ENCODE measurements at regions not wholly inside any gene's neighbourhood (a gene's known extent, or its start where the extent isn't known, plus 50 kb on each side); places are given as distances from the start of the nearest gene placed in this dataset.

GRCh38 chr9:19931098-19931890, 142.5 kb upstream of the SLC24A2 start:
- DNase-seq (ENCODE audit: low spot score), result no peak
- no peak overlapping the region for H3K4me3 Mint-ChIP-seq
- H3K27me3 Mint-ChIP-seq, result peaks cover 15 to 19% of the 10 kb centered on the region in 2 donors

GRCh38 chr9:19927560-19927959, 138.7 kb upstream of the SLC24A2 start:
- Mint-ChIP-seq H3K36me3 (no peaks in the 10 kb centered on the region), H3K27me3 (peaks cover 8% of the 10 kb centered on the region in 2 donors), H3K4me3 (no peak overlapping the region), H3K27ac (no peak overlapping the region), H3K9me3 (no peaks in the 10 kb centered on the region), H3K4me1 (ENCODE audit: low read depth in 2 of 2) (peaks cover 11 to 12% of the 10 kb centered on the region in 2 donors)
- DNase-seq (ENCODE audit: low spot score), result no peak
- no peak for ATAC-seq

More at GRCh38 chr9:19931098-19931890, 142.5 kb upstream of the SLC24A2 start:
- Mint-ChIP-seq H3K27ac (no peak overlapping the region), H3K36me3 (no peaks in the 10 kb centered on the region), H3K4me1 (ENCODE audit: low read depth in 2 of 2) (peaks cover 1 to 6% of the 10 kb centered on the region in 2 donors), H3K9me3 (no peaks in the 10 kb centered on the region)
- ATAC-seq, result no peak

- Mint-ChIP-seq H3K4me3 (peak overlapping the region; percentile 77), H3K27ac (no peak overlapping the region), H3K27me3 (peaks cover 8 to 9% of the 10 kb centered on the region in 2 donors), H3K36me3 (no peaks in the 10 kb centered on the region), H3K9me3 (no peaks in the 10 kb centered on the region), H3K4me1 (ENCODE audit: low read depth in 2 of 2) (peaks cover 11 to 12% of the 10 kb centered on the region in 2 donors)
- DNase-seq (ENCODE audit: low spot score) (no peak), ATAC-seq (no peak)
Observed at GRCh38 chr9:19926774-19927173, 137.9 kb upstream of the SLC24A2 start.

GRCh38 chr9:19925674-19926503, 137.1 kb upstream of the SLC24A2 start:
- no peaks in the 10 kb centered on the region for H3K9me3 Mint-ChIP-seq
- peaks cover 8 to 10% of the 10 kb centered on the region in 2 donors for H3K27me3 Mint-ChIP-seq
- H3K4me3 Mint-ChIP-seq, result peak overlapping the region; percentile 77
- H3K27ac Mint-ChIP-seq, result peak overlapping the region in 1 of 2 donors; percentile 21
- DNase-seq (ENCODE audit: low spot score), result peak; percentile 82
- H3K36me3 Mint-ChIP-seq, result no peaks in the 10 kb centered on the region
- H3K4me1 Mint-ChIP-seq (ENCODE audit: low read depth in 2 of 2), result peaks cover 11 to 12% of the 10 kb centered on the region in 2 donors
- ATAC-seq, result peak; percentile 91

GRCh38 chr9:19924080-19924479, 135.2 kb upstream of the SLC24A2 start:
- Mint-ChIP-seq H3K36me3 (no peaks in the 10 kb centered on the region), H3K27me3 (peaks cover 14 to 18% of the 10 kb centered on the region in 2 donors), H3K9me3 (no peaks in the 10 kb centered on the region), H3K27ac (no peak overlapping the region), H3K4me1 (ENCODE audit: low read depth in 2 of 2) (peaks cover 11 to 12% of the 10 kb centered on the region in 2 donors), H3K4me3 (no peak overlapping the region)
- DNase-seq (ENCODE audit: low spot score) (no peak), ATAC-seq (peak in 1 of 2 donors; percentile 32)

- no peaks in the 10 kb centered on the region for H3K36me3 Mint-ChIP-seq
- H3K27ac Mint-ChIP-seq, result no peak overlapping the region
- no peak overlapping the region for H3K4me3 Mint-ChIP-seq
- DNase-seq (ENCODE audit: low spot score) (no peak), ATAC-seq (no peak)
- H3K4me1 Mint-ChIP-seq (ENCODE audit: low read depth in 2 of 2), result peaks cover 12 to 17% of the 10 kb centered on the region in 2 donors
- H3K27me3 Mint-ChIP-seq, result peaks cover 24 to 25% of the 10 kb centered on the region in 2 donors
- H3K9me3 Mint-ChIP-seq, result no peaks in the 10 kb centered on the region
Observed at GRCh38 chr9:19922476-19923118, 133.8 kb upstream of the SLC24A2 start.

GRCh38 chr9:19920401-19920800, 131.6 kb upstream of the SLC24A2 start:
- H3K9me3 Mint-ChIP-seq, result no peaks in the 10 kb centered on the region
- no peak overlapping the region for H3K4me3 Mint-ChIP-seq
- H3K27me3 Mint-ChIP-seq, result peaks cover 24% of the 10 kb centered on the region in 2 donors
- H3K36me3 Mint-ChIP-seq, result no peaks in the 10 kb centered on the region
- H3K4me1 Mint-ChIP-seq (ENCODE audit: low read depth in 2 of 2), result peaks cover 5% of the 10 kb centered on the region in 2 donors
- ATAC-seq (no peak), DNase-seq (ENCODE audit: low spot score) (no peak)
- no peak overlapping the region for H3K27ac Mint-ChIP-seq

GRCh38 chr9:19918630-19919029, 129.8 kb upstream of the SLC24A2 start:
- Mint-ChIP-seq H3K36me3 (no peaks in the 10 kb centered on the region), H3K4me3 (no peak overlapping the region), H3K27ac (no peak overlapping the region), H3K27me3 (peaks cover 16 to 19% of the 10 kb centered on the region in 2 donors), H3K4me1 (ENCODE audit: low read depth in 2 of 2) (peaks cover 0 to 5% of the 10 kb centered on the region in 2 donors), H3K9me3 (no peaks in the 10 kb centered on the region)
- ATAC-seq (no peak), DNase-seq (ENCODE audit: low spot score) (no peak)

GRCh38 chr9:19914044-19914443, 125.2 kb upstream of the SLC24A2 start:
- Mint-ChIP-seq H3K9me3 (no peaks in the 10 kb centered on the region), H3K4me3 (no peak overlapping the region), H3K36me3 (no peaks in the 10 kb centered on the region), H3K27me3 (peaks cover 10 to 11% of the 10 kb centered on the region in 2 donors), H3K4me1 (ENCODE audit: low read depth in 2 of 2) (peaks cover 0 to 5% of the 10 kb centered on the region in 2 donors), H3K27ac (no peak overlapping the region)
- no peak for ATAC-seq
- DNase-seq (ENCODE audit: low spot score), result no peak

GRCh38 chr9:19913151-19913550, 124.3 kb upstream of the SLC24A2 start:
- no peak for DNase-seq (ENCODE audit: low spot score)
- H3K27me3 Mint-ChIP-seq, result peaks cover 2% of the 10 kb centered on the region in 2 donors
- no peak for ATAC-seq
- H3K27ac Mint-ChIP-seq, result no peak overlapping the region
- H3K4me1 Mint-ChIP-seq (ENCODE audit: low read depth in 2 of 2), result no peaks in the 10 kb centered on the region
- no peak overlapping the region for H3K4me3 Mint-ChIP-seq
- H3K36me3 Mint-ChIP-seq, result no peaks in the 10 kb centered on the region
- no peaks in the 10 kb centered on the region for H3K9me3 Mint-ChIP-seq

GRCh38 chr9:19903076-19903475, 114.2 kb upstream of the SLC24A2 start:
- no peak for DNase-seq (ENCODE audit: low spot score)
- Mint-ChIP-seq H3K9me3 (no peaks in the 10 kb centered on the region), H3K27me3 (peaks cover 3 to 6% of the 10 kb centered on the region in 2 donors), H3K4me3 (no peak overlapping the region), H3K36me3 (no peaks in the 10 kb centered on the region), H3K27ac (no peak overlapping the region), H3K4me1 (ENCODE audit: low read depth in 2 of 2) (peaks cover 0 to 5% of the 10 kb centered on the region in 2 donors)
- no peak for ATAC-seq

GRCh38 chr9:19901586-19901985, 112.7 kb upstream of the SLC24A2 start:
- no peak overlapping the region for H3K4me3 Mint-ChIP-seq
- no peaks in the 10 kb centered on the region for H3K9me3 Mint-ChIP-seq
- H3K36me3 Mint-ChIP-seq, result no peaks in the 10 kb centered on the region
- H3K27me3 Mint-ChIP-seq, result peaks cover 3 to 6% of the 10 kb centered on the region in 2 donors
- DNase-seq (ENCODE audit: low spot score) (no peak), ATAC-seq (peak in 1 of 2 donors; percentile 57)
- peaks cover 0 to 5% of the 10 kb centered on the region in 2 donors for H3K4me1 Mint-ChIP-seq (ENCODE audit: low read depth in 2 of 2)
- H3K27ac Mint-ChIP-seq, result no peak overlapping the region

- ATAC-seq (no peak), DNase-seq (ENCODE audit: low spot score) (no peak)
- no peak overlapping the region for H3K27ac Mint-ChIP-seq
- no peaks in the 10 kb centered on the region for H3K36me3 Mint-ChIP-seq
- no peaks in the 10 kb centered on the region for H3K4me1 Mint-ChIP-seq (ENCODE audit: low read depth in 2 of 2)
- H3K9me3 Mint-ChIP-seq, result no peaks in the 10 kb centered on the region
- no peak overlapping the region for H3K4me3 Mint-ChIP-seq
- no peaks in the 10 kb centered on the region for H3K27me3 Mint-ChIP-seq
Observed at GRCh38 chr9:19896161-19896560, 107.3 kb upstream of the SLC24A2 start.
